Inferior parietal cortex (tissue), 1 donor: ENCODE measurements at regions not wholly inside any gene's neighbourhood (a gene's known extent, or its start where the extent isn't known, plus 50 kb on each side); places are given as distances from the start of the nearest gene placed in this dataset.
A peak's percentile ranks its signal among the peaks of the same experiment; 100 is the strongest.

Experiments used
- DNase-seq: peaks from one replicate; pipeline ENCODE4 v3.0.0-alpha.2; 2016; ENCODE audit errors: extremely low spot score

DNA sequence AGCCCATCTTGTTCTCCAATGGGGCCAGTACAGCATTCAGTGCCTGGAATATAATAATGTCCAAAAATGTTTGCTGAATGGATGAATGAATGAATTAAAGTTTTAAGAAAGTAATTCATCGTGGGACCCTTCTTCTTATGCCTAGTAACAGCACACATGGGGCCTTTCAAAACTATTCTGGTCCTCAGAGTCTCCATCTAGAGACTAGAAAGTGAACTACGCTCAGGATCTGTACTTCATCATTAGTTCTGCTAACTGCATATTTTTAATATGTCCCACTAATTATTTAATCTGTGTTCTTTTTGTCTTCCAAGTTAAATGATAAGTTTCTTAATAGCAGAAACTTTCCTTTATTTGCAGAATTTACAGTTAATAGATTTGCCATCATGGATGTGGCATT lies 172.5 kb downstream of the SMAD2 start:
- no peak for DNase-seq

DNA sequence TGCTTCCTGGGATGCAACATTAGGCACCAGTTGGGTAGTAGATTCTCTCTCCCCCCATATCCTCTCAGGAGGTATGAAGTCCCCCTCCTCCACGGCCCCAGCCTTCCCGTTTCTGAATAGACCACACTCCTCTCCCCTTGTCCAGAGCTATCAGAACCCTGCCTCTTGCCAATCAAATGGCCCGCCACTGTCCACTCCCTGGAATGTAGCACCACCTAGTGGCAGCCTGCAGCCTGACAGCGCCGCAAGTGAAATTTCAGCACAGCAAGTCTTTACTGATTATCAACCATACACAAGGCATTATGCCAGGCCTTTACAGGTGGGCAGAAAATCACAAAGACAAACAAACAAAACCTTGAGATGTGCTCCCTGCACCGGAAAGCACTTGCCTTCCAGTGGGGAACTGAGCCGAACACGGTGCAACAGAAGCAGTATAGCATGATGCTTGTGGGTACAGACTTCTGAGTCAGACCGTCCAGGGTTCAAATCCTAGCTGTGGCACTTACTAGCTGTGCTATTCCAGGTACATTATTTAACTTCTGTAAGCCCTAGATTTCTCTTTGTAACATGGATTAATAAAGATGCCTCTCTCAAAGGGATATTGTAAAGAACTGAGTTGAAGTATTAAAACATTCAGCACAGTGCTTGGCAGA lies 174.0 kb downstream of the SMAD2 start:
- DNase-seq, result peak; percentile 60

DNA sequence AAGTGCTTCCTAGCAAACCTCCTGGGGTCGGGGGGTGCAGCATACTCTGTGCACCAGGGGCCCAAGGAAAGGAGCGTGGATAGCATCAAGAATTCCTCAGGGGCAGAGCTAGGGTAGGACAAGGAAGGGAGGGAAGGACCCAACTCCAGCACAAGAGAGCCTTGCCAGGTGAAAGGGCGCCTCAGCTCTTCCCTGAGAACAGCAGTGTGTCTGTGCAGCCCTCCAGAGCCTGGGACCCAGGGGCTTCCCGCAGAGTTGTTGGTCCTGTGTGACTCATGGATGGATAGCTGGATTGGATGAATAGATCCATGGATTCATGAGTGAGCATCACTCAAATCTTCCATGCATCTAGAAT lies 175.4 kb downstream of the SMAD2 start:
- DNase-seq, result no peak

DNA sequence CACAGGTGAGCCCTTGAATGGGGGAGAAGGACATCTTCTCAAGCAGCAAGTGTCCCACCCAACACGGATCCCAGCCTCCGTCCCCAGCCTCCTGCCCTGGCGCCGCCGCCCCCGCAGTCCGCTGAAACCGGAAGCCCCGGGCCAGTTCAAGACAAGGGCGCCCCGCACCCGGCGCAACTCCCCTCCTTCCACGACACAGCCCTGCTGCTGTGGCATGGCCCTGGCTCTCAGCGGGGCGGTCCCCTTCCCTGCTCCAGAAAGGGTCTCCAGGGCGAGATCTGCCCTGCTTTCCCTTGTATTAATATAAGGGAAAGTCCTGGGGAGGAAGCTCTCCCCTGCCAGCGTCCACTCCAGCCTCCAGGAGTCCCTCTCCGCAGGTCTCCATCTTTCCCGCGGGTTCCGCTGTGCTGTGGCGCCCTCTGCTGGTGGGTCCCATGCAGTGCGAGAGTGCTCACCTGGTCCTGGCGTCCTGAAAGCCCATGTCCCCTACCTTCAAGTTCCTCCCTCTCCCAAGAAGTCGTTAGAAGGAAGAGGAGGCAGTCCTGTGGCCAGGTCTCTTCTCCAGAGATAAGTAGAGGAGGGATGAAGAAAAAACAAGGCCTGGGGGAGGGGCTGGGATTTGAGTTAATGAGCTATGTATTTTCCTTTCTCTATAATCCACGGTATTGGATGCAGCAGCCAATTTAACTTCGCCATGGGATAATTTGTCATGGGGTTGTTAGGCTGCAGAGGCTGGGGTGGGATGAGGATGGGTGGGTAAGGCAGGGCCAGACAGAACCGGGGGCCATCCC lies 176.0 kb downstream of the SMAD2 start:
- peak; percentile 13 for DNase-seq

DNA sequence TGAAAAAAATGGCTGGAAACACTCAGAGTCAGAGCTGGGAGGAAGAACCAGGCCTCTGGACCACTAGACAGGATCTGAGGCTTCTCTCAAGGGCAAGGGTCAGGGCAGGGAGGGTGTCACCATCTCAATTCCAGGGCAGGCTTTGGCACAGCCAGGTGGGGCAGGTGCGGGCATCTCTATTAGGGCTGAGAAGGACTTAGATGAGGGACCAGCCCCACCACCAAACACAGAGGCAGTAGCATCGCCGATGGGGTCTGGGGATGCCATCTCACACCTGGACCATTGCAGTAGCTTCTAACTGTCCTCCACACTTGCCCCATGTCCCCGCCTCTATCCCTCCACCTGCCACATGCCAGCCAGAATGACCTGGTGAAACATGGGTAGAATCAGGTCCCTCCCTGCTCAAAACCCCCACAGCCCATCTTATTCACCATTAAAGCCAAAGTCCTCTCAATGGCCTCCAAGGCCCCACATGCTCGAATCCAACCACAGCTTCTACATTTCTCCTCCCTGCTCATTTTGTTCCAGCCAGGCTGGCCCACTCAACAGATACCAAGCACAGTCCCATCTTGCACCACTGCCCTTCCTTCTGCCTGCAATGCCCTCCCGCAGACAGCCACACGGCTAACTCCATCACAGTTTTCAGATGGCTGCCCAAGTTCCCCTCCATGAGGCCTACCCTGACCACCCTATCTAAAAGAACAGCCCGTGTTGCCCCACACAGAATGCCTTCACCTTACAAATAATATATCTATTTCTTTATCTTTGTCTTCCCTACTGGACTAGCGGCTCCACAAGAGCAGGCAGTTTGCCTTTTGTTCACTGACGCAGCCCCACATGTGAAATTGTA lies 177.4 kb downstream of the SMAD2 start:
- no peak for DNase-seq

DNA sequence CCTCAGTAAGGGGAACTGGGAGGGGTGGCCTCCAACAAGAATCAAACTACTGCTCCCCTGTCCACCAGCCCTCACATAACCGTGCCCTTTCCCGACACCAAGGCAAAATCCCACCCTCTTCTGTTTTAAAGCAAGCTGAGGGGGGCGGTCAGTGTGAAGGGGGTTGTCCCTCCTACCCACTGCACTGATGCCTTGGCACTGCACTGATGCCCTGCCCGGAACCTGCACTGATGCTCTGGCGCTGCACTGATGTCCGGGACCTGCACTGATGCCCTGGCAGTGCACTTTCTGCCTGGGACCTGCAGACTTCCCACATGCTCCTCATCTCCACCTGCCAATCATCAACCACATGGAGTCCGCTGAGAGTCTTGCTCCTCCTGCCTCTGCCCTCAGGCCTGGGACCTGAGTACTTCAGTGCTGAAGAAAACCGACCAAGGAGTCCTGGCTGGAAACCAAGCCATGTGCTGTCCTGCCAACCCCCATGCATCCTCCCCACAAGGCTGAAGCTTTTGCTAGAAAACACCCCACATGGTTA lies 179.5 kb downstream of the SMAD2 start:
- no peak for DNase-seq

DNA sequence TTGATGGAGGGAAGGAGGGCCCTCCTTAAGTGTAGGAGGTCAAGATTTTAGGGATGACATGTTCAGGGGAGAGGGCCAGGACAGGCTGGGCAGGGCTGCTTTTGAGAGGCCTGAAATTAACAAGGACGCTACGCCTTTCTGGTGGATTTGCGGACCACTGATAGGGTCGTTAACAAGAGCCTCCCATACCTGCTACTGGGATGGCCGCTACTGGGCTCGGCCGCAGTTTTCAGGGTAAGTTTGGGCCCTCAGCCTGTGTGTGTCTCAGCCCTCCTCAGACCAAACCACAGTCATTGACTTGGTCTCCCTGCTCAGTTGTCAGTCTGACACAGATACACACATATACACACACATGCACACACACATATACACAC lies 180.9 kb downstream of the SMAD2 start:
- no peak for DNase-seq

DNA sequence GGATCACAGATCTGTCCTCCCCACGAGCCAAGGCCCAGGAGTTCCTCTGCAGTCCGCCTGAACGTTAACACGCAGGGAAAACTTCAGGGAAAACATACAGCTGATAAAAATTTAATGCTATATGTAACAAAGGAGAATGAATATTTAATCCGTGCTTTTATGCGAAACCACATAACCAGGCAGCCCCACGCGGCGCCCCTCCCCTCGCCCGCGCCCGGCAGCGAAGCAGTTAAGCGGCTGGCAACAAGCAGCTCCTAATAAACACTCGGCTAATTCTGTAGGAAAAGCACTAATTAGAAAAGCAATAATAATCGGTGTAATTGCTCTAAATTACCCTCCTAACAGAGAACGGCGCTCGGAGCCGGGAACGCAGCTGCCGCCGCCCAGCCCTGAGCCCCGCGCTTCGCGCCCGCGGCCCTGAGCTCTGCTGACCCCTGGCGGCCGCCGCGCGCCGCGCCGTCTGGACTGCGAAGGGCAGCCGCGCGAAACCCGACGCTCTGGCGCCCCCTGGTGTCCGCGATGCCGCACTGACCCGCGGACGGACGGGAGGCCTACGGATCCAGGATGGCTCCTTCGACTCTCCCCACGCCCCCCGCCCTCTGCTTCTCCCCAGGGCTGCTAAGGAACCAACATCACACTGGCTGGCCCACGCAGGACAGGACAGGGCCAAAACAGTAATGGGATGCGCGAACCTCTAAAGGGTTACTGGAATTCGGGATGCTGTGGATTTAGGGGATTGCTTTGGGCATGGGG lies 181.4 kb downstream of the SMAD2 start:
- DNase-seq, result peak; percentile 81

DNA sequence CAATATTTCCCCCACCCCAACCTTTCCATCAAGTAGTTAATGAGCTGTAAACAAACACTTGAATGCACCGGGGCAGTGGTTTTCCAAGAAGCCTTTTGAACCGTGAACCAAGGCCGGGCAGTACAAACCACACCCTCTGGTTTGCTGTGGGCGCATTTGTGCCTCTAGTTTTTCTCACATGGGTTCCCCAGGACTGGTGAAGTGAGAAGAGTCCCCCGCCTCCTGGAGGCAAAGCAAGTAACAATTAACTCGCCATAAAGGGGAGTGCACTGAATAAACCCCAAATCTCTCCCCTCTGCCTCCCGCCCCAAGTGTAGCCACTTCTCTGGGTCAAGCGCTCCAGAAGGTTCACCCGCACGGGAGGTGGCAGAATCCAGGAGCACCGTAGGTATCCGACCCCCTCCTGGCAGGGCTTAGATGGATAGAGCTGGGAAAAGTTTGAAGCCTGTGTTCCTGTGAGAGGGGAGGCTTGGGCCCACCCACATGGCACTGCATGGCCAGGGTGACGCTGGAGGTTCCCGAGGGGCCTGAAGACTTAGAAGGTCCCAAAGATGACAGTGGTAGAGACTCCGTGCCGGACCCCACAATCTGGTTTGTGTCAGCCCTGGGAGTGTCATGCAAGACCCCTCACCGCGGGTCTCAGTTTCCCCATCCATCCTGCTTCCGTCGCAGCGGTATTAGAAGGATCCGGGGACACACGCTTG lies 182.2 kb downstream of the SMAD2 start:
- DNase-seq, result no peak

DNA sequence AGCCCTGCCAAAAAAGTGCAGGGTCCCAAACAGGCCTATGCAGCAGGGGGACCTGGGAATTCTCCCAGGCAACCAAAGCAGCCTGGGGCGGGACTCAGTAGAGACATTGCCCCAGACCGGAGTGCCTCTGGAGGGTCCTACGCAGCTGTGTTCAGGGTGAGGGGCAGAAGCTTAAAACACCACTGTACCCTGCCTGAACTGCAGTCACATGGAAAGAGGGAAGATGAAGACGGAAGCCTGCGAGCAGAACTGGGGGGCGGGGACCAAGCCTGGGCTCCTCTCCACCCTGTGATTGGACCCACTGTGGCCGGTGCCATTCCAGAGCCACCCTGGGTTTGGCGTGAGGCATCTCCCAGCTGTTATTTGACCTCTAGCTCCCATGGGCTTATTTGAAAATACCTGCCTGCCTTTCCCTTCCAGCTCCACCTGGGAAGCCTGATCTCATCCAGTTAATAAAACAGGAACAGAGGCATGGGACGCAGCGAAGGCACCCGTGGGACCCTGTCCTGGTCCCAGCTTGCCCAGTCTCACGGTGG lies 183.1 kb downstream of the SMAD2 start:
- no peak for DNase-seq

DNA sequence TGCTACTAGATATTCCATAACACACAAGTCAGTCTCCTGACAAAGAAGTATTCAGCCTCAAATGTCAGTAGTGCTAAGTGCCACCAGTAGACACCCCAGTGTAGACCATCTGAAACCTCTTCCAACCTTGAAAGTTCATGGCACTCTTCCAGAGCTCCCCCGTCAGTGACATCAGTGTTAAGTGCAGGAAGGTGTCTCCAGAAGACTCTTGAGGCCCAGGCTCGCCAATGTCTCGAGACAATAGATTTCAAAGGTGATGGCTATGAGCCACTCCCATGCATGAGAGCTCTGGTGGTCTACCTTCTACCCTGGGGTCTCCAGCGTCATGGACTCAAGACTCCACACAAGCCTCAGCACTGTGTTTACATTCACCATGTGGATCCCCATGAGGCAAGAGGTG lies 183.8 kb downstream of the SMAD2 start:
- DNase-seq, result no peak

DNA sequence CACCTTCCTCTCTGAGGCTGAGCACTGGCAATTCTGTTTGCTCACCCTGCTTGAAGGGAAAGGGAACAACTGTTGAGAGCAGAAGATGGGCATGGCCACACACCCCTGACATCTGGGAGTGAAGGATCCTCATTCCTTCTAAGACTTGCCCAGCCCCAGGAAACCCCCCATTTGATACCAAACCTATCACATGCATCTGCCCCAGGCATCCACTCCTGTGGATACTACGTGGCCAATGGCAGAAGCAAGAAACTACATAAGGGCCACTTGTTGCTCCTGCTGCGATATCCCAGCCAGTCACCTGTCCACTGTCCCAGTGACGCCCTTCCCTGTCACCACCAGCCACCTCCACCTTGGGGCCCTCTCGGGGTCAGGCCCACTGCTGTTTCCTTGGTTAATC lies 185.2 kb downstream of the SMAD2 start:
- no peak for DNase-seq

DNA sequence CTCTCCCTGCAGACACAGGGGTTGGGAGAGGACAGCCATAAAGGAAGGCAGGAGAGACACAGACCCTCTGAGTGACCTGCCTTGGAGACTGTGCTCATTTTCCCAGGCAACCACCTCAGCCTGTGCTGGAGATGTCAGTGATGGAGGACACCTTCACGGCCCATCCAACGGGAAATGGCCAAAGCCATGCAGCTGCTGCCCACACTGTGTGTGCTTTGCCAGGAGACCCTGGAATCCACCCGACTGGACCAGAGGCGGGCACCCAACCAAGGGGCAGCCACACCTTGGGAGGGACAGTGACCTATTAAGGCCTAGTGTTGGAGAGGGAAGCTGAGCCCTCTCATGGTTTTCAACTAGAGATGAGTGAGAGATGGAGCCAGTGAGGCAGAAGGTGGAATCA lies 192.5 kb downstream of the SMAD2 start:
- no peak for DNase-seq

DNA sequence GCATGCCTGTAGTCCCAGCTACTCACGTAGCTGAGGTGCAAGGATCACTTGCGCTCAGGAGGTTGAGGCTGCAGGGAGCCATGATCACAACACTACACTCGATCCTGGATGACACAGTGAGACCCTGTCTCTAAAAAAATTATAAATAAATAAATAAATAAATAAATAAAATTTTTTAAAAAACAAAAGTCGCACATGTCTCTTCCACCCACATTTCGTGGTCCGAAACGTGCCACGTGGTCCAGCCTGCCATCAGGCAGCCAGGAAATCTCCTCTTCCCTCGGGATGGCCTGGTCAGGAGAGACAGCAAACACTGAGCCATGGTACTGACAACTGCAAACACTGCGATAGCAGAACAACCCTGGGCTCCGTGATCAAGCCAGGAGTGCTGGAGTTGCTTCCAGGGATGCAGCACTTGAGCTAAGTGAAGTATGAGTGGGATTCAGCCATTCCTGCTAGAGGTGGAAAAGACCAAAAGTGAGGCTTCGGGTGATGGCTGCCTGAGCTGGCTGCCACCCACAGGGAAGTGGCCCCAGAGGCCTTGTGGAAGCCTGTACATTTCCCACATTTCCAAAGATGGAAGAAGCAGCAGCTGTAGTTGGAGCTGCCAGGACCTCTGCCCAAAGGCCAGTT lies 193.1 kb downstream of the SMAD2 start:
- no peak for DNase-seq

DNA sequence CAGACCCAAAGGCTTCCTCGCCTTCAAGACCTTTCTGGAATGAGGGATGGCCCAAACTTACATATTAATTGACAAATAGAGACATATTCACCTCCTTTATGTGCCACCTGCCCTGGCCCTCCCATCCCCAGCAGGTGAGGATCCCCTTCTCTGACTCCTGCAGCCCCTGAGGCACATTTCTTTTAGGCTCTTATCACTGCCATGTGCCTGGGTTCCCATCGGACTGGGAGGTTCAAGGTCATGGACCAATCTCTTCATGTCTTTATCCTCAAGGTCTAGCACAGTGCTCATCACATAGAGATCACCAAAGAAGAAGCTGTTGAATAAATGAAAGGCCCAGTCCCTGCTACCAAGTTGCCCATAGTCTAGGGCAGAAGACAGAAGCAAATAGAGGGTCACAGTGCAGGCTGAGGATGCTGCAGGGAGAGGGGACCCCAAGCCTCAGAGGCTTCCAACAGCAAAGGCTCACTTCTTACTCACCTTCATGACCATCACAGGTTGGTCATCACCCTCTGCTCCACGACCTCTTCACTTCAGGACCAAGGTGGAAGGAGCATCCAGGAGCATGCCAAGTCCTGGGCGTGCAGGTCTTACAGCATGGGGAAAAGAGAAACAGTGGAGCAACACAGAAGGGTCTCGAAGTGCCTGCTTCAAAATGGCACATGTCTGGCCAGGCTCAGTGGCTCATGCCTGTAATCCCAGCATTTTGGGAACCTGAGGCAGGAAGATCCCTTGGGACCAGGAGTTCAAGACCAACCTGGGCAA lies 193.9 kb downstream of the SMAD2 start:
- DNase-seq, result no peak

DNA sequence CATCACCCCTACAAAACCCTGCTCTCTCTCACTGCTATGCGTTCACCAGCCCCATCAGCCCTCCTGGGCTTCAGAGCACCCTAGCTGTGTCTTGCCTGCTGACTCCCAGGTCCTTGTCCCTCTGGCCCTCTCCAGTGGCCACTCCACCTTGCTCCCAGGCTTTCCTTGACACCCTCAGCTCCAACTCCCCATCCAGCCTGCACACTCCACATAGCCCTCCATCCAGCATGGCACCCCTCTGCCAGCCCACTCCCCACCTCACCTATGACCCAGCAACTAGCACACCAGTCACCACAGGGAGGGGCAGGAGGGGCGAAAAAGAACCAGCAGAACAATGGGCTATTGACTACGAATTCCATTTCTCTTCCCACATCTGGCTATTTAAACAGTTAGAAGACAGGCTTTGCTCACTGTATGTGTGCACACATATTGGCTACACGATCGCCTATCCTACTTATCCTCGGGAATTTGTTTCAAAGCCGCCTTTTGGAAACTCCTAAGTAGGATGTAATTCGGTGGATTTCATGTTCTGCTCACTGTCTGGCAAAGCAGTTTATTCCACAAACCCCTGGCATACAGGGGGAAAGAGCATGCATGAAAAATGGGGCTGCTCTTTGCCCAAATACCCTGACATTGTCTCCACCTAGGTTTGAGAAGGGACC lies 195.3 kb downstream of the SMAD2 start:
- DNase-seq, result no peak

DNA sequence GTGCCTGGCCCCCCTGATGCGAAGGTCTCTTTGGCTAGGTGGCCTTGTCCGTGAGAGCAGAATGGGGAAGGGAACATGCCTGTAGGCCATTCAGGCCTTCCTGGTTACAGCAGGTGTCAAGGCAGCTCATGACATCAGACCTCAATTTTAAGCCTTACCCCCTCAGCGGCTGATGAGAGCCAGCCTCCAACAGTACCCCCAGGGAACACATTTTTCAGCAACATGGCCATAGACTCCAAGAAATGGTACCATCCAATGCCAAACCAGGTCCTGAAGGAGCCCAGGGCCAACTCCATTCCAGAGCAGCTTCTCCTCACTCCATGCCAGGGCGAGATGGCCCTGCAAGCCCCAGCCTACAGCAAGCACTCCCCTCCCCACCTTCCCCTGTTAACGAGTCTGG lies 199.2 kb downstream of the SMAD2 start:
- DNase-seq, result no peak

DNA sequence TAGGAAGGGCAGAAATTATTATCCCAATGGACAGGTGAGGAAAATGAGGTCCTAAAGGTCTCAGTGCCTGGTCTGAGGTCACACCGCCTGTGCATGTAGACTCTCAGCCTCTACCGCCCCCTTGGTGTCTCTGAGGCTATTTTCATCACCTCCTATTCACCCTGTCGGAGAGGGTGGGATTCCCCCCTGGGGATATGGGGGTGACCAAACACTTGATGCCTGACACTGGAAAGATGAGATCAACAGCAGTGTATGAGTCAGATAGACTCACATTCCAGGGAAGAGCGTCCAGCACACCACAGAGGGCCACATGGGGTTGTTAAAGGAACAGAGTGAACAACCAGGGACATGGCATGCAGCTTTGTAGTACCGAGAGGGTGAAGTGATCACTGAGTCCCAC lies 199.7 kb downstream of the SMAD2 start:
- no peak for DNase-seq

DNA sequence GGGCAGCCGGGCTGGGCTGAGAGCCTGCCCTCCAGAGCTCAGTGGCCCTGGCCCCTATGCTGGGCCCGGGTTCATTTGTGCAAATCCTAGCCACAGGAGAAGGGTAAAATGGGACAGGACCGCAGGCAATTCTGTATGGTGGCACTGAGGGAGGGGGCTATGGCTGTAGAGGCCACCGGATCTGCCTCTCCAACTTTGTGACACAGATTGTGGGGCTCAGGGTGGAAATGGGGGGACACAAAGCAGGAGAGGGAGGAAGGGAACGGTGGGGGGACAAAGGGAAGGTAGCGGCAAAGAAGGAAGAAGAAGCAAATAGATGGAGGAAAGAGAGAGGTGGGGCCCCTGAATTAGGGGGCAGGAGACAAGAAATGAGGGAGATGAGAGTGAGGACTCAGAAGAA lies 201.1 kb downstream of the SMAD2 start:
- no peak for DNase-seq
